Left lung (tissue), 4 donors: ENCODE measurements at regions not wholly inside any gene's neighbourhood (a gene's known extent, or its start where the extent isn't known, plus 50 kb on each side); places are given as distances from the start of the nearest gene placed in this dataset.

ENCODE experiments used
- ATAC-seq: fragments of 200-7000 bp; cut with Tn5 transposase; one replicate; pipeline ENCODE4 v1.9.1; 2020; ENCODE audit warnings: moderate library complexity
- DNase-seq, 4 donors: peaks; one replicate each; pipeline ENCODE4 v3.0.0-alpha.2; 2013 to 2020
- H3K27ac ChIP-seq, 2 donors: fragments of 200-600 bp; sonication (generic) in 1 of 2; one replicate each; pipeline versions ENCODE4 v1.5.0 to v1.8.0; 2020 to 2021
- H3K27me3 ChIP-seq, 2 donors: fragments of 200-600 bp; sonication (generic) in 1 of 2; one replicate each; pipeline versions ENCODE4 v1.5.0 to v1.8.0; 2020 to 2021
- H3K36me3 ChIP-seq, 2 donors: fragments of 200-600 bp; sonication (generic) in 1 of 2; one replicate each; pipeline versions ENCODE4 v1.5.0 to v1.8.0; 2020 to 2021
- H3K4me1 ChIP-seq, 2 donors: fragments of 200-600 bp; one replicate each; pipeline ENCODE4 v1.8.0; 2021
- H3K4me3 ChIP-seq, 2 donors: fragments of 200-600 bp; sonication (generic) in 1 of 2; one replicate each; pipeline versions ENCODE4 v1.5.0 to v1.8.0; 2020 to 2021; ENCODE audit warnings: mild to moderate bottlenecking in 1 of 2
- H3K9me3 ChIP-seq, 2 donors: fragments of 200-600 bp; sonication (generic) in 1 of 2; one replicate each; pipeline versions ENCODE4 v1.5.0 to v1.8.0; 2020 to 2021
- CTCF ChIP-seq, 2 donors: fragments of 200-600 bp; sonication (generic) in 1 of 2; IDR thresholded peaks; one replicate each; pipeline versions ENCODE4 v1.5.0 to v1.8.0; 2021; ENCODE audit warnings: antibody characterized with exemption in 2 of 2
- intact Hi-C, 2 donors: fragments of 100-400 bp; cut with DNase I; formaldehyde crosslinking; loops; one replicate each; pipeline versions ENCODE4 v1.11.2 to v1.14.2; 2022
- donor health status: DM: no; HTN: yes; CAD: no.
- donor health status: DM: no; HTN: no; CAD: no.

- DNase-seq (peak in 1 of 4 donors; percentile 53), ATAC-seq (no peak)
- H3K27me3 ChIP-seq: peaks cover 0 to 62% of the 10 kb centered on the region in 2 donors
- no peaks in the 10 kb centered on the region for H3K9me3 ChIP-seq
- no peak for TF ChIP-seq CTCF (IDR thresholded peaks at IDR 0.05)
- no peaks in the 10 kb centered on the region for H3K4me1 ChIP-seq
- H3K36me3 ChIP-seq: no peaks in the 10 kb centered on the region
- H3K4me3 ChIP-seq: no peak overlapping the region
- intact Hi-C loops: no loop called here
- no peak overlapping the region for H3K27ac ChIP-seq
These were observed 148.0 kb upstream of the C1orf174 start for GRCh38 chr1:4048076-4048475.

DNA sequence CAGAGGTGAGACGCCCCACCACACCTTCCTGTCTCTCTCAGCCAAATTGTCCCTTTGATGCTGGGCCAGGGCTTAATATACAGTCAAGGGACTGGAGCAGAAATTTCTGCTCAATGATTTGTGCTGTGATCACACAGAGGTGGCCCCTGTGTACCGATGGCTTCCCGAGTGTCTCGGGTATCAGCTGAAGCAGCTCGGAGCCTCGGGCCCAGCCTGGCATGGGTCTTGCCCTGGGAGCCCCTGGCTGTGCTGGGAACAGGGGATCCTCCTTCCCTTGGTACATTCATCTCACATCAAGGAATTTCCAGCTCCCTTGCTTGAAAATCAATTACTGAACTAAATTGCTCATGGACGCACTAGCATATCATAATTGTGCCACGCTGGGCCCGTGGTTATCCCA is 148.8 kb upstream of the C1orf174 start:
- TF ChIP-seq CTCF (IDR thresholded peaks at IDR 0.05): no peak
- Histone ChIP-seq H3K27me3 (peaks cover 0 to 71% of the 10 kb centered on the region in 2 donors), H3K36me3 (no peaks in the 10 kb centered on the region), H3K4me1 (no peaks in the 10 kb centered on the region), H3K27ac (no peak overlapping the region), H3K9me3 (no peaks in the 10 kb centered on the region), H3K4me3 (no peak overlapping the region)
- ATAC-seq (no peak), DNase-seq (peak in 1 of 4 donors; percentile 53)
- intact Hi-C loops: no loop called here

DNA sequence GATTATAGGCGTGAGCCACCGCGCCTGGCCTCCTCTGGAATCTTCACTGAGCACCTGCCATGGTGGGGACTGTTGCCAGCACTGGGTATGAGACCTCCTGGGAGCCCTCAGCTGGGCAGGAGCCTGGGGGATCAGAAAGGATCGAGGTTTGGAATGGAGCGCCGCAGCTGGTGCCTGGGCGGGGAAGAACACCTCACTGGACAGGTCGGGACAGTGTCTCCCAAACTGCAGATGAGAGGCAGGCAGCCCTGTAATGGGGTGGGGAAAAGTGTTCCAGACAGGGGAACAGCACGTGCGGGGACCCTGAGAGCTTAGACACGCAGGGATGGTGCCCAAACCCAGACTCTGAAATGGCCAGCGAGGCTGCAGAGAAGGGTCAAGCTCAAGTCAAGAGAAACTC is 150.9 kb upstream of the C1orf174 start:
- no peak for TF ChIP-seq CTCF (IDR thresholded peaks at IDR 0.05)
- Histone ChIP-seq H3K36me3 (no peaks in the 10 kb centered on the region), H3K9me3 (no peaks in the 10 kb centered on the region), H3K27me3 (peaks cover 0 to 81% of the 10 kb centered on the region in 2 donors), H3K4me1 (no peaks in the 10 kb centered on the region), H3K27ac (no peak overlapping the region), H3K4me3 (no peak overlapping the region)
- ATAC-seq (no peak), DNase-seq (peak in 1 of 4 donors; percentile 39)
- intact Hi-C loops: no loop called here

DNA sequence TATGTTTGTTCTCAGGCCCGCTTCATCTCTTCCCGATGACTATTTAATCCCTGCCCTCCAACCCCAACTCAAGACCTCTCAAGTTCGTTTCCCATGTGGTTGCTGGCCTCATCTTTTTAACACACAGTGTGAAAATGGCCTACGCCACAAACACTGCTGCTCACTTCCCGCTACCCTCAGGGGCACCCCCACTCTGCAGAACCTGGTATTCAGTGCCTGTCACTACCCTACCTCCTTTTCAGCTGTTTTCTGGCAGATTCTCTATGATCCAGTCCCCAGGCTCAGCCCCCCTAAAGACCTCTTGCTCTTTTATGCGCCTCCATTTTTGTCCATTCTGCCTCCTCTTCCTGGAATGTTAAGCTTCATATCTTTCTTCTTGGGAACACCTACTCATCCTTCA is 152.6 kb upstream of the C1orf174 start:
- Histone ChIP-seq H3K4me3 (no peak overlapping the region), H3K36me3 (no peaks in the 10 kb centered on the region), H3K27ac (no peak overlapping the region), H3K27me3 (peaks cover 0 to 73% of the 10 kb centered on the region in 2 donors), H3K4me1 (no peaks in the 10 kb centered on the region), H3K9me3 (no peaks in the 10 kb centered on the region)
- ATAC-seq: no peak
- no peak for DNase-seq
- TF ChIP-seq CTCF (IDR thresholded peaks at IDR 0.05): no peak
- intact Hi-C loops: no loop called here

GRCh38 chr1:4053160-4053748 is 153.2 kb upstream of the C1orf174 start:
- DNase-seq (no peak), ATAC-seq (no peak)
- Histone ChIP-seq H3K4me3 (no peak overlapping the region), H3K36me3 (no peaks in the 10 kb centered on the region), H3K4me1 (no peaks in the 10 kb centered on the region), H3K27me3 (peaks cover 0 to 73% of the 10 kb centered on the region in 2 donors), H3K27ac (no peak overlapping the region), H3K9me3 (no peaks in the 10 kb centered on the region)
- intact Hi-C loops: no loop called here
- no peak for TF ChIP-seq CTCF (IDR thresholded peaks at IDR 0.05)
